GM12892 (cell line): ENCODE measurements at regions not wholly inside any gene's neighbourhood (a gene's known extent, or its start where the extent isn't known, plus 50 kb on each side); places are given as distances from the start of the nearest gene placed in this dataset.

ENCODE experiments used
- POLR2A ChIP-seq: IDR thresholded peaks from 2 replicates; pipeline ENCODE4 v1.6.1; 2011; ENCODE audit warnings: low read depth, low read length, control low read depth
- POLR2AphosphoS5 ChIP-seq: IDR thresholded peaks from 2 replicates; pipeline ENCODE4 v1.6.1; 2011; ENCODE audit warnings: low read depth, low read length, control low read depth

- TF ChIP-seq POLR2A (no peak), POLR2AphosphoS5 (no peak)
These were observed 724.6 kb upstream of the TYRP1 start for GRCh38 chr9:11968631-11969030.
